ENCODE measurements at regions not wholly inside any gene's neighbourhood (a gene's known extent, or its start where the extent isn't known, plus 50 kb on each side); places are given as distances from the start of the nearest gene placed in this dataset. TPM values are rescaled to one million over a fixed set of nuclear protein-coding genes. Genes with fewer than 3 reads are reported as not detected.

Small RNA genes in the stretch of these regions (small RNA-seq; reads per million reads assigned to genes)
- gene SNRPCP5: not detected
